Endodermal cell (in vitro differentiated cells): ENCODE measurements at regions not wholly inside any gene's neighbourhood (a gene's known extent, or its start where the extent isn't known, plus 50 kb on each side); places are given as distances from the start of the nearest gene placed in this dataset.

Source experiments
- DNase-seq: peaks from one replicate; pipeline ENCODE4 v3.0.0-alpha.2; 2017
- H3K27ac ChIP-seq: 2 replicates; pipeline ENCODE4 v1.5.1; 2013; ENCODE audit warnings: mild to moderate bottlenecking, low read depth, low read length, moderate library complexity
- H3K27me3 ChIP-seq: 2 replicates; pipeline ENCODE4 v1.6.1; 2013; ENCODE audit warnings: mild to moderate bottlenecking, low read length, moderate library complexity; ENCODE audit not compliant: insufficient read depth, control insufficient read depth, poor library complexity, severe bottlenecking
- H3K36me3 ChIP-seq: 2 replicates; pipeline ENCODE4 v1.7.0; 2013; ENCODE audit warnings: mild to moderate bottlenecking, low read length, moderate library complexity; ENCODE audit not compliant: control insufficient read depth, insufficient read depth
- H3K4me1 ChIP-seq: one replicate; pipeline ENCODE4 v1.7.0; 2013; ENCODE audit warnings: low read length; ENCODE audit not compliant: control insufficient read depth, insufficient read depth
- H3K4me3 ChIP-seq: 2 replicates; pipeline ENCODE4 v1.5.1; 2013; ENCODE audit warnings: mild to moderate bottlenecking, low read length, moderate library complexity
- H3K9ac ChIP-seq: 2 replicates; pipeline ENCODE4 v1.6.1; 2013; ENCODE audit warnings: mild to moderate bottlenecking, low read length, moderate library complexity; ENCODE audit not compliant: poor library complexity, severe bottlenecking; ENCODE audit errors: extremely low read depth
- H3K9me3 ChIP-seq: 2 replicates; pipeline ENCODE4 v1.6.1; 2013; ENCODE audit warnings: mild to moderate bottlenecking, low read length, moderate library complexity; ENCODE audit not compliant: control insufficient read depth
- H3K27ac Mint-ChIP-seq: 2 replicates; pipeline ENCODE4 v1.8.0; 2020; ENCODE audit warnings: mixed read lengths
- H3K27me3 Mint-ChIP-seq: 2 replicates; pipeline ENCODE4 v1.8.0; 2021; ENCODE audit warnings: mild to moderate bottlenecking, mixed read lengths; ENCODE audit not compliant: insufficient read depth
- H3K36me3 Mint-ChIP-seq: 2 replicates; pipeline ENCODE4 v1.8.0; 2020; ENCODE audit warnings: low read depth, mixed read lengths
- H3K4me1 Mint-ChIP-seq: 2 replicates; pipeline ENCODE4 v1.8.0; 2020; ENCODE audit warnings: mixed read lengths
- H3K4me3 Mint-ChIP-seq: 2 replicates; pipeline ENCODE4 v1.8.0; 2020; ENCODE audit warnings: mild to moderate bottlenecking, moderate library complexity, mixed read lengths
- H3K9me3 Mint-ChIP-seq: 2 replicates; pipeline ENCODE4 v1.8.0; 2020; ENCODE audit warnings: mild to moderate bottlenecking, mixed read lengths
- WGBS, 2 experiments: methylation state at CpG; one replicate each; pipeline versions ENCODE4 v1.1.5 to v1.1.7; 2013; ENCODE audit warnings: missing lambda C conversion rate in 2 of 2, mixed read lengths in 1 of 2; ENCODE audit not compliant: insufficient coverage in 1 of 2, insufficient read length in 1 of 2; 5-methylcytosine and 5-hydroxymethylcytosine counted together
- TF ChIP-seq, protein P1 (sequence below): fragments of 200-600 bp; sonication (generic); conservative IDR thresholded peaks from 2 replicates; pipeline ENCODE4 v1.5.0; 2021; ENCODE audit warnings: antibody characterized with exemption, mild to moderate bottlenecking

- H3K9me3 ChIP-seq = peaks cover 8% of the 10 kb centered on the region
- TF ChIP-seq, protein P1, sequence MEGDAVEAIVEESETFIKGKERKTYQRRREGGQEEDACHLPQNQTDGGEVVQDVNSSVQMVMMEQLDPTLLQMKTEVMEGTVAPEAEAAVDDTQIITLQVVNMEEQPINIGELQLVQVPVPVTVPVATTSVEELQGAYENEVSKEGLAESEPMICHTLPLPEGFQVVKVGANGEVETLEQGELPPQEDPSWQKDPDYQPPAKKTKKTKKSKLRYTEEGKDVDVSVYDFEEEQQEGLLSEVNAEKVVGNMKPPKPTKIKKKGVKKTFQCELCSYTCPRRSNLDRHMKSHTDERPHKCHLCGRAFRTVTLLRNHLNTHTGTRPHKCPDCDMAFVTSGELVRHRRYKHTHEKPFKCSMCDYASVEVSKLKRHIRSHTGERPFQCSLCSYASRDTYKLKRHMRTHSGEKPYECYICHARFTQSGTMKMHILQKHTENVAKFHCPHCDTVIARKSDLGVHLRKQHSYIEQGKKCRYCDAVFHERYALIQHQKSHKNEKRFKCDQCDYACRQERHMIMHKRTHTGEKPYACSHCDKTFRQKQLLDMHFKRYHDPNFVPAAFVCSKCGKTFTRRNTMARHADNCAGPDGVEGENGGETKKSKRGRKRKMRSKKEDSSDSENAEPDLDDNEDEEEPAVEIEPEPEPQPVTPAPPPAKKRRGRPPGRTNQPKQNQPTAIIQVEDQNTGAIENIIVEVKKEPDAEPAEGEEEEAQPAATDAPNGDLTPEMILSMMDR = no peak
- DNase-seq = no peak
- H3K36me3 ChIP-seq = no peaks in the 10 kb centered on the region
- no peak overlapping the region for H3K4me3 ChIP-seq
- no peak overlapping the region for H3K9ac ChIP-seq
- Mint-ChIP-seq H3K9me3 (no peaks in the 10 kb centered on the region), H3K27me3 (no peaks in the 10 kb centered on the region), H3K4me3 (no peak overlapping the region), H3K4me1 (no peaks in the 10 kb centered on the region), H3K36me3 (no peaks in the 10 kb centered on the region), H3K27ac (no peak overlapping the region)
- no peak overlapping the region for H3K27ac ChIP-seq
- H3K4me1 ChIP-seq = no peaks in the 10 kb centered on the region
- no peaks in the 10 kb centered on the region for H3K27me3 ChIP-seq
- whole genome bisulfite sequencing, 2 experiments = 87 to 88% methylated on average over 1 of the region's 1 CpG
Observed at GRCh38 chr14:26888592-26888991, 290.8 kb upstream of the NOVA1 start.

DNA sequence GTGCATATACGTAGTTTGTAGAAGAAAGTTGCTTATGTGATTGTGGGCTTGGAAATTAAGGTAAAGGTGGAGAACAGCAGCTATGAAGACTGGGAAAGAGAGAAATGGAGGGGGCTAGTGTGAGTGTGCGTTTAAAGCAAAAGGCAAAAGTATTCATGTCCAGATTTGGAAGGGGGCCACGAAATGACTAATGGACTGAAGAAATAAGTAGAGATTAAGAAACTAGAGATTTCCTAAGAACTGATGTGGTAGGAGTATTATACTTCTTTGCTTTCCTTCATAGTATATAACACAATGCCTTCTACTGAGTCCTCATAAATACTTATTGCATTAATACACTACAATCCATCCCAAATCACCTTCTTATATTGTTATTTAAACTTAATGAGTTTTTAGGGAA lies 298.6 kb upstream of the NOVA1 start:
- Mint-ChIP-seq H3K36me3 (no peaks in the 10 kb centered on the region), H3K27me3 (no peaks in the 10 kb centered on the region), H3K27ac (no peak overlapping the region), H3K4me3 (no peak overlapping the region), H3K9me3 (peaks cover 12% of the 10 kb centered on the region), H3K4me1 (no peaks in the 10 kb centered on the region)
- no peak overlapping the region for H3K9ac ChIP-seq
- peaks cover 11% of the 10 kb centered on the region for H3K9me3 ChIP-seq
- H3K27ac ChIP-seq = no peak overlapping the region
- TF ChIP-seq, protein P1 = no peak
- H3K4me1 ChIP-seq = no peaks in the 10 kb centered on the region
- no peak for DNase-seq
- no peaks in the 10 kb centered on the region for H3K36me3 ChIP-seq
- WGBS, 2 experiments = 91 to 100% methylated on average over 3 of the region's 3 CpGs
- H3K4me3 ChIP-seq = no peak overlapping the region
- H3K27me3 ChIP-seq = no peaks in the 10 kb centered on the region

DNA sequence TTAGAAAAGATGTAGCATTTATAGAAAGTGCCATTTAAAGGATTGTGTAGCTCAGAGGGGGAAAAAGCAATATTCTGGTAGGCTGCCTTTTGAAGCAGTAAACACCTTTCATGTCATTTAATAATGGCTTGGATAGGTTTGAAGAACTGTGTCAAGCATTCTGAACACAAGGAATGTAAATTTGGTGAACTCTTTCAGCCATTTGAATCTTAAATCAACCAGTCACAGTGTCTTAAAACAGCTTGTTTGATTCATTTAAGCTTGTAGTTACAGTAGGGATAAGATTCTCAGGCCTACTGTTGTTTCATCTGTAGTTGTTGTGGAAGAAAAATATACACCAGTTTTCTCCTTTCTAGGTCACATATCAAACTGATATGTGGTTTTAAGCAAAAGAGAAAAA lies 299.4 kb upstream of the NOVA1 start:
- DNase-seq = no peak
- Mint-ChIP-seq H3K4me1 (no peaks in the 10 kb centered on the region), H3K27ac (no peak overlapping the region), H3K36me3 (no peaks in the 10 kb centered on the region), H3K4me3 (no peak overlapping the region), H3K9me3 (peaks cover 12% of the 10 kb centered on the region), H3K27me3 (no peaks in the 10 kb centered on the region)
- TF ChIP-seq, protein P1 = no peak
- Histone ChIP-seq H3K4me3 (no peak overlapping the region), H3K9ac (no peak overlapping the region), H3K9me3 (peaks cover 11% of the 10 kb centered on the region), H3K36me3 (no peaks in the 10 kb centered on the region), H3K27me3 (no peaks in the 10 kb centered on the region), H3K27ac (no peak overlapping the region), H3K4me1 (no peaks in the 10 kb centered on the region)
